Thyroid gland (tissue), 4 donors: ENCODE measurements at regions not wholly inside any gene's neighbourhood (a gene's known extent, or its start where the extent isn't known, plus 50 kb on each side); places are given as distances from the start of the nearest gene placed in this dataset.

ENCODE experiments used
- POLR2A ChIP-seq, 2 donors: fragments of 450-650 bp; IDR thresholded peaks; one replicate each; pipeline ENCODE4 v1.6.1; 2017; ENCODE audit warnings: antibody characterized with exemption in 2 of 2, mild to moderate bottlenecking in 2 of 2, moderate library complexity in 1 of 2
- TF ChIP-seq, protein P1 (sequence below), 6 experiments: fragments of 200-600 bp in 3 of 6; fragments of 450-650 bp in 3 of 6; sonication (generic) in 3 of 6; IDR thresholded peaks; one replicate each; pipeline ENCODE4 v1.5.1; 2016 to 2019; ENCODE audit warnings: antibody characterized with exemption in 6 of 6, mild to moderate bottlenecking in 2 of 6, inconsistent platforms in 1 of 6, moderate library complexity in 1 of 6

GRCh38 chr1:5570931-5571330, 421.3 kb downstream of the NPHP4 start:
- TF ChIP-seq, protein P1, sequence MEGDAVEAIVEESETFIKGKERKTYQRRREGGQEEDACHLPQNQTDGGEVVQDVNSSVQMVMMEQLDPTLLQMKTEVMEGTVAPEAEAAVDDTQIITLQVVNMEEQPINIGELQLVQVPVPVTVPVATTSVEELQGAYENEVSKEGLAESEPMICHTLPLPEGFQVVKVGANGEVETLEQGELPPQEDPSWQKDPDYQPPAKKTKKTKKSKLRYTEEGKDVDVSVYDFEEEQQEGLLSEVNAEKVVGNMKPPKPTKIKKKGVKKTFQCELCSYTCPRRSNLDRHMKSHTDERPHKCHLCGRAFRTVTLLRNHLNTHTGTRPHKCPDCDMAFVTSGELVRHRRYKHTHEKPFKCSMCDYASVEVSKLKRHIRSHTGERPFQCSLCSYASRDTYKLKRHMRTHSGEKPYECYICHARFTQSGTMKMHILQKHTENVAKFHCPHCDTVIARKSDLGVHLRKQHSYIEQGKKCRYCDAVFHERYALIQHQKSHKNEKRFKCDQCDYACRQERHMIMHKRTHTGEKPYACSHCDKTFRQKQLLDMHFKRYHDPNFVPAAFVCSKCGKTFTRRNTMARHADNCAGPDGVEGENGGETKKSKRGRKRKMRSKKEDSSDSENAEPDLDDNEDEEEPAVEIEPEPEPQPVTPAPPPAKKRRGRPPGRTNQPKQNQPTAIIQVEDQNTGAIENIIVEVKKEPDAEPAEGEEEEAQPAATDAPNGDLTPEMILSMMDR (IDR thresholded peaks at IDR 0.05) = no peak
- no peak for TF ChIP-seq POLR2A (IDR thresholded peaks at IDR 0.05)
